IMR-90 (cell line): ENCODE measurements at regions not wholly inside any gene's neighbourhood (a gene's known extent, or its start where the extent isn't known, plus 50 kb on each side); places are given as distances from the start of the nearest gene placed in this dataset.

Experiments
- BHLHE40 ChIP-seq: fragments of 150-350 bp; IDR thresholded peaks from 2 replicates; pipeline ENCODE4 v1.6.1; 2016; ENCODE audit warnings: mild to moderate bottlenecking, low read depth, low read length
- CEBPB ChIP-seq: IDR thresholded peaks from 2 replicates; pipeline ENCODE4 v1.6.1; 2012; ENCODE audit warnings: low read depth, low read length, improper control_type of control experiment
- CHD1 ChIP-seq: IDR thresholded peaks from 2 replicates; pipeline ENCODE4 v1.6.1; 2012; ENCODE audit warnings: low read depth, low read length, improper control_type of control experiment
- FOS ChIP-seq: fragments of 150-350 bp; IDR thresholded peaks from 2 replicates; pipeline ENCODE4 v1.6.1; 2016; ENCODE audit warnings: low read depth, low read length
- MAZ ChIP-seq: IDR thresholded peaks from 2 replicates; pipeline ENCODE4 v1.6.1; 2012; ENCODE audit warnings: low read depth, mild to moderate bottlenecking, low read length, improper control_type of control experiment, moderate library complexity, borderline replicate concordance
- MXI1 ChIP-seq: IDR thresholded peaks from 2 replicates; pipeline ENCODE4 v1.6.1; 2012; ENCODE audit warnings: low read depth, mild to moderate bottlenecking, low read length, moderate library complexity, borderline replicate concordance
- NFE2L2 ChIP-seq: fragments of 150-350 bp; IDR thresholded peaks from 2 replicates; pipeline ENCODE4 v1.6.1; 2016; ENCODE audit warnings: low read depth, mild to moderate bottlenecking, low read length
- POLR2A ChIP-seq: IDR thresholded peaks from 2 replicates; pipeline ENCODE4 v1.6.1; 2012; ENCODE audit warnings: mild to moderate bottlenecking, low read depth, low read length
- RAD21 ChIP-seq: IDR thresholded peaks from 2 replicates; pipeline ENCODE4 v1.6.1; 2012; ENCODE audit warnings: low read length, improper control_type of control experiment
- RCOR1 ChIP-seq: IDR thresholded peaks from 2 replicates; pipeline ENCODE4 v1.6.1; 2012; ENCODE audit warnings: mild to moderate bottlenecking, low read length, improper control_type of control experiment; ENCODE audit not compliant: insufficient replicate concordance
- RFX5 ChIP-seq: IDR thresholded peaks from 2 replicates; pipeline ENCODE4 v1.8.0; 2012; ENCODE audit warnings: low read depth, mild to moderate bottlenecking, low read length, moderate library complexity
- TF ChIP-seq, protein P1 (sequence below): conservative IDR thresholded peaks from 2 replicates; pipeline ENCODE4 v1.5.1; 2012; ENCODE audit warnings: mild to moderate bottlenecking, low read depth, low read length, improper control_type of control experiment
- TF ChIP-seq, protein P2 (sequence below): fragments of 150-350 bp; IDR thresholded peaks from 2 replicates; pipeline ENCODE4 v1.6.1; 2017; ENCODE audit warnings: mild to moderate bottlenecking, antibody characterized with exemption, low read length, low read depth

DNA sequence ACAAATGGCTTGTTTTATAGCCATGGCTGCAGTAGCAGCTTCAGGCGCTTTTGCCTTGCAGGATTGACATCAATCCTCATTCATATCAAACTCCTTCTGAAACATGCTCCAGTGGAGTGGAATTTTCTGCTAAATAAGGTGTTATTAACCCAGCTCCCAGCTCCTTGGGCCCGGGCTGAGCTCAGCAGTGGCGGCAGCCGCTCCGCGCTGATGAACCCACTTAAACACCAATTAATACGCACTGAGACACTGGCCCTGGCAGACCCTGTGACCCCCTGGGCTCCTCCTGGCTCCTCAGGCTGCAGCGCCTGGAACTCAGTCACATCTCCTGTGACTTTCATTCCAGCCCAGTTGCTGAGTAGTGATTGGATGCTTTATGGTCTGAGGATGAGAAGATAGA is 137.4 kb upstream of the GRIK3 start:
- TF ChIP-seq, protein P1, sequence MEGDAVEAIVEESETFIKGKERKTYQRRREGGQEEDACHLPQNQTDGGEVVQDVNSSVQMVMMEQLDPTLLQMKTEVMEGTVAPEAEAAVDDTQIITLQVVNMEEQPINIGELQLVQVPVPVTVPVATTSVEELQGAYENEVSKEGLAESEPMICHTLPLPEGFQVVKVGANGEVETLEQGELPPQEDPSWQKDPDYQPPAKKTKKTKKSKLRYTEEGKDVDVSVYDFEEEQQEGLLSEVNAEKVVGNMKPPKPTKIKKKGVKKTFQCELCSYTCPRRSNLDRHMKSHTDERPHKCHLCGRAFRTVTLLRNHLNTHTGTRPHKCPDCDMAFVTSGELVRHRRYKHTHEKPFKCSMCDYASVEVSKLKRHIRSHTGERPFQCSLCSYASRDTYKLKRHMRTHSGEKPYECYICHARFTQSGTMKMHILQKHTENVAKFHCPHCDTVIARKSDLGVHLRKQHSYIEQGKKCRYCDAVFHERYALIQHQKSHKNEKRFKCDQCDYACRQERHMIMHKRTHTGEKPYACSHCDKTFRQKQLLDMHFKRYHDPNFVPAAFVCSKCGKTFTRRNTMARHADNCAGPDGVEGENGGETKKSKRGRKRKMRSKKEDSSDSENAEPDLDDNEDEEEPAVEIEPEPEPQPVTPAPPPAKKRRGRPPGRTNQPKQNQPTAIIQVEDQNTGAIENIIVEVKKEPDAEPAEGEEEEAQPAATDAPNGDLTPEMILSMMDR = no peak
- TF ChIP-seq NFE2L2 (no peak), CEBPB (no peak), POLR2A (no peak), RAD21 (no peak), MXI1 (no peak), BHLHE40 (no peak), FOS (no peak), MAZ (no peak), CHD1 (no peak), RCOR1 (no peak), RFX5 (no peak)
- TF ChIP-seq, protein P2, sequence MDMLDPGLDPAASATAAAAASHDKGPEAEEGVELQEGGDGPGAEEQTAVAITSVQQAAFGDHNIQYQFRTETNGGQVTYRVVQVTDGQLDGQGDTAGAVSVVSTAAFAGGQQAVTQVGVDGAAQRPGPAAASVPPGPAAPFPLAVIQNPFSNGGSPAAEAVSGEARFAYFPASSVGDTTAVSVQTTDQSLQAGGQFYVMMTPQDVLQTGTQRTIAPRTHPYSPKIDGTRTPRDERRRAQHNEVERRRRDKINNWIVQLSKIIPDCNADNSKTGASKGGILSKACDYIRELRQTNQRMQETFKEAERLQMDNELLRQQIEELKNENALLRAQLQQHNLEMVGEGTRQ = no peak
